BE2C (cell line): ENCODE measurements at regions not wholly inside any gene's neighbourhood (a gene's known extent, or its start where the extent isn't known, plus 50 kb on each side); places are given as distances from the start of the nearest gene placed in this dataset.

Source experiments
- DNase-seq: peaks from one replicate; pipeline ENCODE4 v3.0.0-alpha.2; 2020
- H3K27me3 ChIP-seq: fragments of 250-450 bp; sonication (Bioruptor Pico); 2 replicates; pipeline ENCODE4 v1.5.1; 2020; ENCODE audit warnings: mild to moderate bottlenecking
- H3K36me3 ChIP-seq: fragments of 250-450 bp; sonication (Bioruptor Pico); 2 replicates; pipeline ENCODE4 v1.5.1; 2020; ENCODE audit warnings: mild to moderate bottlenecking
- H3K4me1 ChIP-seq: fragments of 250-450 bp; sonication (Bioruptor Pico); 2 replicates; pipeline ENCODE4 v1.5.1; 2020
- H3K4me3 ChIP-seq: 2 replicates; pipeline ENCODE4 v1.5.1; 2011; ENCODE audit warnings: low read depth, low read length
- H3K9me3 ChIP-seq: fragments of 250-450 bp; sonication (Bioruptor Pico); 2 replicates; pipeline ENCODE4 v1.5.1; 2020
- TF ChIP-seq, protein P1 (sequence below): IDR thresholded peaks from 2 replicates; pipeline ENCODE4 v1.5.1; 2012; ENCODE audit warnings: mild to moderate bottlenecking, low read depth, low read length

GRCh38 chr4:111712093-111712677, 433.1 kb upstream of the FAM241A start:
- TF ChIP-seq, protein P1, sequence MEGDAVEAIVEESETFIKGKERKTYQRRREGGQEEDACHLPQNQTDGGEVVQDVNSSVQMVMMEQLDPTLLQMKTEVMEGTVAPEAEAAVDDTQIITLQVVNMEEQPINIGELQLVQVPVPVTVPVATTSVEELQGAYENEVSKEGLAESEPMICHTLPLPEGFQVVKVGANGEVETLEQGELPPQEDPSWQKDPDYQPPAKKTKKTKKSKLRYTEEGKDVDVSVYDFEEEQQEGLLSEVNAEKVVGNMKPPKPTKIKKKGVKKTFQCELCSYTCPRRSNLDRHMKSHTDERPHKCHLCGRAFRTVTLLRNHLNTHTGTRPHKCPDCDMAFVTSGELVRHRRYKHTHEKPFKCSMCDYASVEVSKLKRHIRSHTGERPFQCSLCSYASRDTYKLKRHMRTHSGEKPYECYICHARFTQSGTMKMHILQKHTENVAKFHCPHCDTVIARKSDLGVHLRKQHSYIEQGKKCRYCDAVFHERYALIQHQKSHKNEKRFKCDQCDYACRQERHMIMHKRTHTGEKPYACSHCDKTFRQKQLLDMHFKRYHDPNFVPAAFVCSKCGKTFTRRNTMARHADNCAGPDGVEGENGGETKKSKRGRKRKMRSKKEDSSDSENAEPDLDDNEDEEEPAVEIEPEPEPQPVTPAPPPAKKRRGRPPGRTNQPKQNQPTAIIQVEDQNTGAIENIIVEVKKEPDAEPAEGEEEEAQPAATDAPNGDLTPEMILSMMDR: no peak
- no peak overlapping the region for H3K4me3 ChIP-seq
- no peaks in the 10 kb centered on the region for H3K4me1 ChIP-seq
- H3K27me3 ChIP-seq: no peaks in the 10 kb centered on the region
- no peak for DNase-seq
- no peaks in the 10 kb centered on the region for H3K36me3 ChIP-seq
- H3K9me3 ChIP-seq: no peaks in the 10 kb centered on the region

GRCh38 chr4:111713276-111713675, 432.0 kb upstream of the FAM241A start:
- no peaks in the 10 kb centered on the region for H3K4me1 ChIP-seq
- H3K36me3 ChIP-seq: no peaks in the 10 kb centered on the region
- no peak overlapping the region for H3K4me3 ChIP-seq
- H3K27me3 ChIP-seq: no peaks in the 10 kb centered on the region
- DNase-seq: no peak
- TF ChIP-seq, protein P1: no peak
- H3K9me3 ChIP-seq: no peaks in the 10 kb centered on the region

DNA sequence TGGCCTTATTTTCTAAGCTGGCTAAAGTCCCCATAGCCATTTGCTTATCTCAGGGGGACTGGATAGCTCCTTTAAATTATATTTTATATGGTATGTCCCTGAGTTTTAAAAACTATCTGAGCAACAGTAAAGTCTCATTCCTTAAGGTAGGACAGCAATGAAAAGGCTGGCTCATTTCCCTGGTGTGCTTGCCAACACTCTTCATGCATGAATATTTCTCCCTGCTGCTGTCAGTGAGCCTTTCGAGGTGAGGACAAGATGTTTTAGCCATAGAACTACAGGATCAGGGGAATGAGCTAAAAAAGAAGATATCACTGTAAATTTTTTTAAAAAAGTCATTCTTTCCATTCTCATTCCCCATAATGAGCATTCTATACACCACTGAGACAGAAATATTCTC, 427.3 kb upstream of the FAM241A start:
- H3K9me3 ChIP-seq: no peaks in the 10 kb centered on the region
- H3K36me3 ChIP-seq: no peaks in the 10 kb centered on the region
- DNase-seq: no peak
- no peak overlapping the region for H3K4me3 ChIP-seq
- no peaks in the 10 kb centered on the region for H3K27me3 ChIP-seq
- no peaks in the 10 kb centered on the region for H3K4me1 ChIP-seq
- TF ChIP-seq, protein P1: no peak

DNA sequence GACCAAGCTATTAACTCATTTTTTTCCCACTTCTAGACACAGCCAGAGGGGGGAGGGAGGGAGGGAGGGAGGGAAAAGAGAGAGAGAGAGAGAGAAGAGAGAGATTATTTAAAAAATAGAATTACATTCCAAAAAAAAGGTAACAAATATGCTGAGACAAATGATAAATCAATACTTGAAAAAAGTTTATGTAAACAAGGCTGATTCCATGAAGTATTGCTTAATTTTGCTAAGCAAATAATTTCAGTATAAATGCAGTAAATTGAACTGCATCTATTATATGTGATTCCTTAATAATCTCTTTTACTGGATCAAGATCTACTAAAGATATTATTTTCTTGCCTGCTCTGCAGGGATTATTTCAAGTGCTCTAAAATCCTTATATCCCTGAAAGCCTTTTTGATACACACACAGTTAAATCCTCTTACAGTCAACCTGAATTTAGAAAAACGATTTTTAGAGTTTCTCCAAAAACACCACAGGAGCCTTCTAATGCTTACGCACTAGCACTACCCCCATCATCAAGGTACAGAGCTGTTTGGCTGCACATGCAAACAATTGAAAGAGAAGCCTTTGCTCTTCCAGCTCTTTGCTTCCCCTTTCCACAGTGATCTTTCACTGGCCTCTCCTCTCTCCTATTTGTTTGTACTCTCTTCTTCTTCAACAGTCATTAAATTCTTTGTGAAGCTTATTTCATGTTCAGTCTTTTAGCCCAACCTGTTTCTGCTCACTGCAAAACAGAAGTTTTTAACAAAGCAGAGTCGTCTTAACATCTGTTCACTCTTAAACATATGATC, 426.3 kb upstream of the FAM241A start:
- no peaks in the 10 kb centered on the region for H3K9me3 ChIP-seq
- H3K36me3 ChIP-seq: no peaks in the 10 kb centered on the region
- TF ChIP-seq, protein P1: no peak
- H3K27me3 ChIP-seq: no peaks in the 10 kb centered on the region
- no peak for DNase-seq
- no peaks in the 10 kb centered on the region for H3K4me1 ChIP-seq
- H3K4me3 ChIP-seq: no peak overlapping the region

DNA sequence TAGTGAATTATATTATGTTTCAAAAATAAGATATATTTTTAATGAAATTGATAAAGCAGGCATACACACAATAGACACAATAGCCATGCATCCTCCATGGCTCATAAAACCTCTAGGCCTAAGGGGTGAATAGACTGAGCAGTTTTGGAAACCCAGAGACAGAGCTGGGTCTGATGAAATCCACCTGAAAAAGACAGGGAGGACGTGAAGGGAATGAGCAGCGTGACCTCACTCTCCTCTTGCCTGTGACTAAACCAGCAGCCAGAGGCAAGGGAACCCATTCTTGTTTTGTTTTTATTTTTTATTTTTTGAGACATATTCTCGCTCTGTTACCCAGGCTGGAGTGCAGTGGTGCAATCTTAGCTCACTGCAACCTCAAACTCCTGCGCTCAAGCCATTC, 424.4 kb upstream of the FAM241A start:
- no peak for DNase-seq
- H3K9me3 ChIP-seq: no peaks in the 10 kb centered on the region
- no peaks in the 10 kb centered on the region for H3K27me3 ChIP-seq
- no peak overlapping the region for H3K4me3 ChIP-seq
- H3K4me1 ChIP-seq: no peaks in the 10 kb centered on the region
- H3K36me3 ChIP-seq: no peaks in the 10 kb centered on the region
- TF ChIP-seq, protein P1: no peak

DNA sequence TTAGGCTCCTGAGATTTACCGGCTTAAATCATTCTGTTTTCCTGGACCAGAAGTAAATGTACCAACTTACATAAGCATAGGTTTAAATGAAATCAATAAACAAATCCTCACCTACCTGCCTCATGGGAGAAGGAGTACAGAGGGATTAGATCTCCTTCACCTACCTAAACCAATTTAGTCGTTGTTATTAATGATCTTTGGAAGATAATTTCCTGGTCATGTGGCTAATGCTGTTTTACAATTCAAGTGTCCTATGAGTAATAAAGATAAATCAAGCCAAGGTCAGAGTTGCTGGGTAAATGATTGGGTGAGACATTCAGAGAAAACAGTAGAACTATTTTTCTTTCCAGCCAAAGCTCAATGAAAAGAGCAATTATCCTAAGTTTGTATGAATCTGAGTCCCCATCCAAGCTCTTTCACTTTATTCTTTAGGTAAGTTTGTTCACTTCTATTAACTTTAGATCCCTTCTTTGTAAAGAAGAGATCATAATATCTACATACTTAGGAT, 423.0 kb upstream of the FAM241A start:
- TF ChIP-seq, protein P1: no peak
- H3K9me3 ChIP-seq: no peaks in the 10 kb centered on the region
- no peaks in the 10 kb centered on the region for H3K27me3 ChIP-seq
- H3K4me3 ChIP-seq: no peak overlapping the region
- no peaks in the 10 kb centered on the region for H3K4me1 ChIP-seq
- DNase-seq: no peak
- no peaks in the 10 kb centered on the region for H3K36me3 ChIP-seq
